Gastroesophageal sphincter (tissue), 4 donors: ENCODE measurements at regions not wholly inside any gene's neighbourhood (a gene's known extent, or its start where the extent isn't known, plus 50 kb on each side); places are given as distances from the start of the nearest gene placed in this dataset.

Experiments used
- ATAC-seq: fragments of 150-250 bp; one replicate; pipeline ENCODE4 v1.9.1; 2016; ENCODE audit warnings: mild to moderate bottlenecking, moderate library complexity
- H3K27ac ChIP-seq, 4 donors: fragments of 200-600 bp; sonication (generic) in 3 of 4; 1 replicate in 3 of 4; 2 replicates in 1 of 4; pipeline ENCODE4 v1.5.1; 2016 to 2019
- H3K27me3 ChIP-seq: fragments of 200-600 bp; sonication (generic); one replicate; pipeline ENCODE4 v1.5.1; 2019
- H3K36me3 ChIP-seq, 2 donors: fragments of 200-600 bp; sonication (generic); one replicate each; pipeline ENCODE4 v1.5.1; 2019; ENCODE audit warnings: control low read depth in 1 of 2
- H3K4me1 ChIP-seq, 3 donors: fragments of 200-600 bp; sonication (generic); 1 replicate in 2 of 3; 2 replicates in 1 of 3; pipeline ENCODE4 v1.5.1; 2016 to 2019; ENCODE audit warnings: control low read depth in 2 of 3
- H3K4me3 ChIP-seq, 2 donors: fragments of 200-600 bp; sonication (generic); one replicate each; pipeline ENCODE4 v1.5.1; 2019; ENCODE audit warnings: mild to moderate bottlenecking in 1 of 2, moderate library complexity in 1 of 2
- H3K9me3 ChIP-seq, 3 donors: fragments of 200-600 bp; sonication (generic); one replicate each; pipeline ENCODE4 v1.5.1; 2017 to 2019; ENCODE audit warnings: control low read depth in 2 of 3
- EP300 ChIP-seq: sonication (generic); formaldehyde crosslinking; IDR thresholded peaks from one replicate; pipeline ENCODE4 v1.6.1; 2017; ENCODE audit warnings: antibody characterized with exemption, mild to moderate bottlenecking
- POLR2A ChIP-seq, 2 donors: fragments of 450-650 bp; IDR thresholded peaks; one replicate each; pipeline ENCODE4 v1.6.1; 2017; ENCODE audit warnings: antibody characterized with exemption in 2 of 2, mild to moderate bottlenecking in 2 of 2, moderate library complexity in 1 of 2
- POLR2AphosphoS5 ChIP-seq: sonication (generic); formaldehyde crosslinking; IDR thresholded peaks from one replicate; pipeline ENCODE4 v1.6.1; 2017; ENCODE audit warnings: antibody characterized with exemption
- WGBS, 2 donors: methylation state at CpG; one replicate each; pipeline ENCODE4 v1.1.5; 2018; ENCODE audit warnings: low coverage in 1 of 2; 5-methylcytosine and 5-hydroxymethylcytosine counted together
- TF ChIP-seq, protein P1 (sequence below), 4 experiments: fragments of 200-600 bp in 2 of 4; fragments of 450-650 bp in 2 of 4; sonication (generic) in 1 of 4; IDR thresholded peaks; one replicate each; pipeline ENCODE4 v1.5.1; 2017 to 2019; ENCODE audit warnings: antibody characterized with exemption in 4 of 4, mild to moderate bottlenecking in 2 of 4, moderate library complexity in 2 of 4

- Histone ChIP-seq H3K4me1 (peaks cover 0 to 12% (median 0%) of the 10 kb centered on the region in 3 donors), H3K27ac (no peak overlapping the region), H3K27me3 (no peaks in the 10 kb centered on the region), H3K9me3 (no peaks in the 10 kb centered on the region), H3K36me3 (no peaks in the 10 kb centered on the region), H3K4me3 (no peak overlapping the region)
- TF ChIP-seq POLR2A (IDR thresholded peaks at IDR 0.05) (no peak), POLR2AphosphoS5 (no peak), EP300 (no peak)
- TF ChIP-seq, protein P1, sequence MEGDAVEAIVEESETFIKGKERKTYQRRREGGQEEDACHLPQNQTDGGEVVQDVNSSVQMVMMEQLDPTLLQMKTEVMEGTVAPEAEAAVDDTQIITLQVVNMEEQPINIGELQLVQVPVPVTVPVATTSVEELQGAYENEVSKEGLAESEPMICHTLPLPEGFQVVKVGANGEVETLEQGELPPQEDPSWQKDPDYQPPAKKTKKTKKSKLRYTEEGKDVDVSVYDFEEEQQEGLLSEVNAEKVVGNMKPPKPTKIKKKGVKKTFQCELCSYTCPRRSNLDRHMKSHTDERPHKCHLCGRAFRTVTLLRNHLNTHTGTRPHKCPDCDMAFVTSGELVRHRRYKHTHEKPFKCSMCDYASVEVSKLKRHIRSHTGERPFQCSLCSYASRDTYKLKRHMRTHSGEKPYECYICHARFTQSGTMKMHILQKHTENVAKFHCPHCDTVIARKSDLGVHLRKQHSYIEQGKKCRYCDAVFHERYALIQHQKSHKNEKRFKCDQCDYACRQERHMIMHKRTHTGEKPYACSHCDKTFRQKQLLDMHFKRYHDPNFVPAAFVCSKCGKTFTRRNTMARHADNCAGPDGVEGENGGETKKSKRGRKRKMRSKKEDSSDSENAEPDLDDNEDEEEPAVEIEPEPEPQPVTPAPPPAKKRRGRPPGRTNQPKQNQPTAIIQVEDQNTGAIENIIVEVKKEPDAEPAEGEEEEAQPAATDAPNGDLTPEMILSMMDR (IDR thresholded peaks at IDR 0.05), result no peak
- 85 to 92% methylated on average over 4 to 9 of the region's 9 CpGs for WGBS, 2 donors
- ATAC-seq, result no peak
Measured at GRCh38 chr12:93315385-93315906, 62.3 kb upstream of the NUDT4 start.

DNA sequence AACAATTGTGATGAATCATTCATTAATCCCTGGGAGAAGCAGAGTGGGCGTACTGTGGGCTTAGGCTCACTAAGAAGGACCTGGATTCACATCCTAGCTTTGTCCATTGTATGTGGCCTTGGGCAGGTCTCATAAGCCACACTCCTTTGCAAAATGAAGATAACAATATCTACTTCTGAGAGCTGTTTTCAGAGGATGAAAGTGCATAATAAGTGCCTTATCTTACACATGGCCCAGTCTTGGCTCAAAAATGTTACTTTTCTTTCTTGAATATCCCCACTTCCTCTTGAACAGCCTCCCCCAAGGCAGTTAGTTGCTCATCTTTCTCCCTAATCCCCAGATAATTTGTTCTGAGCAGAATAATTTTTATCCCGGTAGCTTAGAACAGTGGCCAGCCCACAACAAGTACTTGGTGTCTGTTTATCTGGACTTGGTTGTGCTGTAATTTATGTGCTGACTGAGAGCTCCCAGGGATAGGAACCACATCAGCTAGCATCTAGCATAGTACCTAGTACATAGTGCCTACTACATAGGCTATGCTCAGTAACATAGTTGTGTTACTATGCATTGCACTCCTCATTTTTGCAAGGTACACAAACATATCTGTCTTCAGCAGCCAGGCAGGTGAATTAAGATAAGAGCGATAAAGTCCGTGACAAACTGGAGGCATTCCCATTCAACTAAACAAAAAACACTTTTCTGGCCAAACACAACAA is 61.7 kb upstream of the NUDT4 start:
- Histone ChIP-seq H3K4me1 (peaks cover 0 to 12% (median 0%) of the 10 kb centered on the region in 3 donors), H3K9me3 (no peaks in the 10 kb centered on the region), H3K36me3 (no peaks in the 10 kb centered on the region), H3K27me3 (no peaks in the 10 kb centered on the region), H3K27ac (no peak overlapping the region), H3K4me3 (no peak overlapping the region)
- WGBS, 2 donors, result 42 to 60% methylated on average over 4 of the region's 4 CpGs
- ATAC-seq, result no peak
- TF ChIP-seq EP300 (no peak), POLR2A (IDR thresholded peaks at IDR 0.05) (no peak), POLR2AphosphoS5 (no peak)
- TF ChIP-seq, protein P1 (IDR thresholded peaks at IDR 0.05), result no peak

DNA sequence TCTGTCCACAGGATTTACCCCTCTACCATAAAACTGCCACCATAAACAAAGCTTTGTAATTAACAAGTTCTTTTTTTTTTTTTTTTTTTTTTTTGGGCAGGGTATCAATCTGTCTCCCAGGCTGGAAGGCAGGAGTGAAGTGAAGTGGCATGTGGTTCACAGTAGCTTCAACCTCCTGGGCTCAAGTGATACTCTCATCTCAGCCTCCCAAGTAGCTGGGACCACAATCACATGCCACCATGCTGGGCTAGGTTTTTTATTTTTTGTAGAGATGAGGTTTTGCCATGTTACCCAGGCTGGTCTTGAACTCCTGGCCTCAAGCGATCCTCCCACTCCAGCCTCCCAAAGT is 61.1 kb upstream of the NUDT4 start:
- ATAC-seq, result no peak
- TF ChIP-seq POLR2A (IDR thresholded peaks at IDR 0.05) (no peak), POLR2AphosphoS5 (no peak), EP300 (no peak)
- TF ChIP-seq, protein P1 (IDR thresholded peaks at IDR 0.05), result no peak
- Histone ChIP-seq H3K9me3 (no peaks in the 10 kb centered on the region), H3K27ac (no peak overlapping the region), H3K36me3 (no peaks in the 10 kb centered on the region), H3K27me3 (no peaks in the 10 kb centered on the region), H3K4me1 (peaks cover 0 to 12% (median 0%) of the 10 kb centered on the region in 3 donors), H3K4me3 (no peak overlapping the region)
- no CpG with 5 or more reads among the region's 1 CpG for WGBS, 2 donors

GRCh38 chr12:93317227-93317626 is 60.5 kb upstream of the NUDT4 start:
- Histone ChIP-seq H3K4me1 (peaks cover 0 to 12% (median 0%) of the 10 kb centered on the region in 3 donors), H3K36me3 (no peaks in the 10 kb centered on the region), H3K9me3 (no peaks in the 10 kb centered on the region), H3K27me3 (no peaks in the 10 kb centered on the region), H3K27ac (no peak overlapping the region), H3K4me3 (no peak overlapping the region)
- TF ChIP-seq EP300, result no peak
- TF ChIP-seq POLR2A (IDR thresholded peaks at IDR 0.05), result no peak
- no peak for TF ChIP-seq POLR2AphosphoS5
- no peak for ATAC-seq
- 64 to 77% methylated on average over 2 to 4 of the region's 6 CpGs for WGBS, 2 donors

DNA sequence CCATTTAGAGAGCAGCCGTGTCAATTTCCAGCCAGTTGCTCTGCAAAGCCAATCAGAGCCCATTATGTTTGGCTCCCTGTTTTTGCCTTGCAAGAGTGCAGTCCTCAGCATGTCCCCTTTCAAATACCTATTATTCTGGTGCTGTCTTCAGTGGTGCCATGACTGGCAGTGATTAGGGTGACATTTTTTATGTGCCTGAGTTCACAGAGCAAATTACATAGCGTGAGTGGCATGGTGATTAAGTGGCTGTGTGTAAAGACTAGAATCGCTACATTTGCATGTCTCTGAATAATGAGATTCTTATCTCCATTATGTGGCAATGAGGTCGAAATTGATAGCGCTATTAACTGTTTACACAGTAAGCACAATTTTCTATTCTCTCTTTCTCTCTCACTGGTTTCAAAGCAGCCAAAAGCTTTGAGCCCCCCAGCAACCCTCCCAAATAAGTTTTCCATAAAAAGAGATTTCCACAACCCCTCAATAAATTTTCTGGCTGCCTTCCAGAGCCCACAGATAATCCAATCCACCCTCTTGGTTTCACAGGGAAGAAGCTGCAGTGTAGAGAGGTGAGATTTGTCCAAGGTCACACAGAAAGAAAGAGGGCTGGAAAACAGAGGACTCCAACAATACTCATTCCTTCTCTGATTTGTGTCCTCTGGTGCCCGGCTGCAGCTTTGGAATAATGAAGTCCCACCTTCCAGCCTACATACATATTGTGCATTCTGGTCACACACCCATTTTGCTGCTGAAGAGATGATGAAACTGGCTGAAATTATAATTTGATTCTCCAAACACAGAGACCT is 58.8 kb upstream of the NUDT4 start:
- WGBS, 2 donors, result 83 to 87% methylated on average over 6 of the region's 6 CpGs
- H3K4me3 ChIP-seq, result no peak overlapping the region
- H3K9me3 ChIP-seq, result no peaks in the 10 kb centered on the region
- no peak overlapping the region for H3K27ac ChIP-seq
- H3K4me1 ChIP-seq, result peaks cover 0 to 12% (median 0%) of the 10 kb centered on the region in 3 donors
- H3K36me3 ChIP-seq, result no peaks in the 10 kb centered on the region
- H3K27me3 ChIP-seq, result no peaks in the 10 kb centered on the region
- TF ChIP-seq POLR2AphosphoS5 (no peak), POLR2A (IDR thresholded peaks at IDR 0.05) (no peak)
- no peak for ATAC-seq
